ENCODE measurements at regions not wholly inside any gene's neighbourhood (a gene's known extent, or its start where the extent isn't known, plus 50 kb on each side); places are given as distances from the start of the nearest gene placed in this dataset.
"Not testable (repeated sequence)": the region's sequence is repeated elsewhere in the genome, so short reads cannot be mapped to it uniquely, and the experiment has no call there.

GRCh38 chr13:40368127-40368891 is 298.1 kb downstream of the FOXO1 start:
- Mint-ChIP-seq H3K4me3 (ENCODE audit: unreplicated experiment) (no peak overlapping the region), H3K9me3 (ENCODE audit: unreplicated experiment) (peaks cover 3% of the 10 kb centered on the region), H3K36me3 (ENCODE audit: unreplicated experiment) (no peaks in the 10 kb centered on the region), H3K27ac (ENCODE audit: unreplicated experiment) (no peak overlapping the region), H3K4me1 (ENCODE audit: low read depth, unreplicated experiment) (peaks cover 4% of the 10 kb centered on the region), H3K27me3 (ENCODE audit: unreplicated experiment) (no peaks in the 10 kb centered on the region)
- DNase-seq = no peak
- TF ChIP-seq CTCF (IDR thresholded peaks at IDR 0.05; ENCODE audit: partially characterized antibody, unreplicated experiment) = no peak

- Mint-ChIP-seq H3K9me3 (ENCODE audit: unreplicated experiment) (peaks cover 3% of the 10 kb centered on the region), H3K36me3 (ENCODE audit: unreplicated experiment) (no peaks in the 10 kb centered on the region), H3K27ac (ENCODE audit: unreplicated experiment) (no peak overlapping the region), H3K4me3 (ENCODE audit: unreplicated experiment) (no peak overlapping the region), H3K27me3 (ENCODE audit: unreplicated experiment) (peaks cover under 1% of the 10 kb centered on the region), H3K4me1 (ENCODE audit: low read depth, unreplicated experiment) (peaks cover 6% of the 10 kb centered on the region)
- TF ChIP-seq CTCF (IDR thresholded peaks at IDR 0.05; ENCODE audit: partially characterized antibody, unreplicated experiment) = no peak
- DNase-seq = no peak
Observed at GRCh38 chr13:40370661-40371060, 295.8 kb downstream of the FOXO1 start.

- H3K27ac Mint-ChIP-seq (ENCODE audit: unreplicated experiment) = no peak overlapping the region
- H3K9me3 Mint-ChIP-seq (ENCODE audit: unreplicated experiment) = peaks cover 4% of the 10 kb centered on the region
- H3K4me3 Mint-ChIP-seq (ENCODE audit: unreplicated experiment) = no peak overlapping the region
- H3K4me1 Mint-ChIP-seq (ENCODE audit: low read depth, unreplicated experiment) = peaks cover 9% of the 10 kb centered on the region
- TF ChIP-seq CTCF (IDR thresholded peaks at IDR 0.05; ENCODE audit: partially characterized antibody, unreplicated experiment) = no peak
- H3K36me3 Mint-ChIP-seq (ENCODE audit: unreplicated experiment) = no peaks in the 10 kb centered on the region
- H3K27me3 Mint-ChIP-seq (ENCODE audit: unreplicated experiment) = peaks cover 7% of the 10 kb centered on the region
- no peak for DNase-seq
Observed at GRCh38 chr13:40371531-40372125, 294.8 kb downstream of the FOXO1 start.

GRCh38 chr13:40373608-40374007 is 292.8 kb downstream of the FOXO1 start:
- not testable (repeated sequence) for H3K36me3 Mint-ChIP-seq (ENCODE audit: unreplicated experiment); H3K4me1 Mint-ChIP-seq (ENCODE audit: low read depth, unreplicated experiment); H3K27ac Mint-ChIP-seq (ENCODE audit: unreplicated experiment); H3K9me3 Mint-ChIP-seq (ENCODE audit: unreplicated experiment); H3K27me3 Mint-ChIP-seq (ENCODE audit: unreplicated experiment); DNase-seq; H3K4me3 Mint-ChIP-seq (ENCODE audit: unreplicated experiment)

GRCh38 chr13:40375489-40376171 is 290.8 kb downstream of the FOXO1 start:
- no peak for DNase-seq
- Mint-ChIP-seq H3K27ac (ENCODE audit: unreplicated experiment) (no peak overlapping the region), H3K36me3 (ENCODE audit: unreplicated experiment) (no peaks in the 10 kb centered on the region), H3K27me3 (ENCODE audit: unreplicated experiment) (peaks cover 7% of the 10 kb centered on the region), H3K4me1 (ENCODE audit: low read depth, unreplicated experiment) (peaks cover 9% of the 10 kb centered on the region), H3K9me3 (ENCODE audit: unreplicated experiment) (peaks cover 5% of the 10 kb centered on the region), H3K4me3 (ENCODE audit: unreplicated experiment) (no peak overlapping the region)
- no peak for TF ChIP-seq CTCF (IDR thresholded peaks at IDR 0.05; ENCODE audit: partially characterized antibody, unreplicated experiment)

Data from glutamatergic neuron (in vitro differentiated cells).